ENCODE measurements at regions not wholly inside any gene's neighbourhood (a gene's known extent, or its start where the extent isn't known, plus 50 kb on each side); places are given as distances from the start of the nearest gene placed in this dataset.

GRCh38 chr17:33809748-33810147 is 445.3 kb upstream of the CCL2 start:
- no peaks in the 10 kb centered on the region for H3K36me3 ChIP-seq (ENCODE audit: control insufficient read depth in 4 of 4, insufficient read depth in 3 of 4, low read depth in 1 of 4, low read length in 3 of 4)
- DNase-seq (ENCODE audit: low spot score), result no peak
- H3K27me3 ChIP-seq (ENCODE audit: control insufficient read depth in 4 of 4, insufficient read depth in 4 of 4, low read length in 3 of 4), result peaks cover 0 to 6% (median under 1%) of the 10 kb centered on the region in 4 donors
- H3K4me3 ChIP-seq (ENCODE audit: low read depth in 1 of 3, low read length in 3 of 3), result no peak overlapping the region
- no peaks in the 10 kb centered on the region for H3K4me1 ChIP-seq (ENCODE audit: control insufficient read depth in 4 of 4, insufficient read depth in 4 of 4, low read length in 3 of 4)
- H3K9ac ChIP-seq (ENCODE audit: low read depth in 1 of 2, low read length in 2 of 2), result no peak overlapping the region
- TF ChIP-seq ZBTB33 (IDR thresholded peaks at IDR 0.05) (no peak), CTCF (IDR thresholded peaks at IDR 0.05; ENCODE audit: low read depth, low read length, missing input control) (no peak), MAX (IDR thresholded peaks at IDR 0.05) (no peak)
- H3K9me3 ChIP-seq (ENCODE audit: control insufficient read depth in 4 of 4, low read length in 3 of 4), result no peaks in the 10 kb centered on the region
- H3K27ac ChIP-seq (ENCODE audit: low read depth in 1 of 2, low read length in 2 of 2), result no peak overlapping the region

- peaks cover 0 to 6% (median 0%) of the 10 kb centered on the region in 4 donors for H3K27me3 ChIP-seq (ENCODE audit: control insufficient read depth in 4 of 4, insufficient read depth in 4 of 4, low read length in 3 of 4)
- no peak overlapping the region for H3K4me3 ChIP-seq (ENCODE audit: low read depth in 1 of 3, low read length in 3 of 3)
- DNase-seq (ENCODE audit: low spot score), result no peak
- WGBS, result 52% methylated on average over 7 of the region's 7 CpGs
- H3K9me3 ChIP-seq (ENCODE audit: control insufficient read depth in 4 of 4, low read length in 3 of 4), result no peaks in the 10 kb centered on the region
- no peak for TF ChIP-seq RAD21 (IDR thresholded peaks at IDR 0.05)
- TF ChIP-seq YY1 (IDR thresholded peaks at IDR 0.05), result no peak
- no peak for TF ChIP-seq HNF4A (conservative IDR thresholded peaks at IDR 0.05)
- TF ChIP-seq RXRA (IDR thresholded peaks at IDR 0.05), result no peak
- TF ChIP-seq ATF3 (IDR thresholded peaks at IDR 0.05), result no peak
- no peak for TF ChIP-seq ZBTB33 (IDR thresholded peaks at IDR 0.05)
- no peak overlapping the region for H3K27ac ChIP-seq (ENCODE audit: low read depth in 1 of 2, low read length in 2 of 2)
- H3K4me1 ChIP-seq (ENCODE audit: control insufficient read depth in 4 of 4, insufficient read depth in 4 of 4, low read length in 3 of 4), result no peaks in the 10 kb centered on the region
- H3K9ac ChIP-seq (ENCODE audit: low read depth in 1 of 2, low read length in 2 of 2), result no peak overlapping the region
- no peaks in the 10 kb centered on the region for H3K36me3 ChIP-seq (ENCODE audit: control insufficient read depth in 4 of 4, insufficient read depth in 3 of 4, low read depth in 1 of 4, low read length in 3 of 4)
Measured at GRCh38 chr17:33811004-33811760, 443.9 kb upstream of the CCL2 start.

GRCh38 chr17:33811984-33812577 is 443.0 kb upstream of the CCL2 start:
- Histone ChIP-seq H3K4me1 (ENCODE audit: control insufficient read depth in 4 of 4, insufficient read depth in 4 of 4, low read length in 3 of 4) (no peaks in the 10 kb centered on the region), H3K27me3 (ENCODE audit: control insufficient read depth in 4 of 4, insufficient read depth in 4 of 4, low read length in 3 of 4) (peaks cover 0 to 6% (median 0%) of the 10 kb centered on the region in 4 donors), H3K36me3 (ENCODE audit: control insufficient read depth in 4 of 4, insufficient read depth in 3 of 4, low read depth in 1 of 4, low read length in 3 of 4) (no peaks in the 10 kb centered on the region), H3K9ac (ENCODE audit: low read depth in 1 of 2, low read length in 2 of 2) (no peak overlapping the region), H3K27ac (ENCODE audit: low read depth in 1 of 2, low read length in 2 of 2) (no peak overlapping the region), H3K9me3 (ENCODE audit: control insufficient read depth in 4 of 4, low read length in 3 of 4) (no peaks in the 10 kb centered on the region), H3K4me3 (ENCODE audit: low read depth in 1 of 3, low read length in 3 of 3) (no peak overlapping the region)
- 48% methylated on average over 4 of the region's 4 CpGs for WGBS
- DNase-seq (ENCODE audit: low spot score), result no peak
- TF ChIP-seq RAD21 (IDR thresholded peaks at IDR 0.05), result no peak
- TF ChIP-seq YY1 (IDR thresholded peaks at IDR 0.05), result no peak
- no peak for TF ChIP-seq TAF1 (conservative IDR thresholded peaks at IDR 0.05)
- TF ChIP-seq JUND (IDR thresholded peaks at IDR 0.05), result no peak
- no peak for TF ChIP-seq ZBTB33 (IDR thresholded peaks at IDR 0.05)
- TF ChIP-seq CTCF (IDR thresholded peaks at IDR 0.05; ENCODE audit: low read depth, low read length, missing input control), result no peak
- TF ChIP-seq RXRA (IDR thresholded peaks at IDR 0.05), result no peak
- TF ChIP-seq SP1 (IDR thresholded peaks at IDR 0.05), result no peak
- TF ChIP-seq FOXA2 (IDR thresholded peaks at IDR 0.05), result no peak

All from liver (tissue), 8 donors.